Activated CD8-positive, alpha-beta memory T cell treated with anti-CD3 and anti-CD28 coated beads, Interleukin-2, amount 50 U/mL, for 48 hours (primary cell): ENCODE measurements at regions not wholly inside any gene's neighbourhood (a gene's known extent, or its start where the extent isn't known, plus 50 kb on each side); places are given as distances from the start of the nearest gene placed in this dataset.

Source experiments
- DNase-seq: peaks from one replicate; pipeline ENCODE4 v3.0.0-alpha.2; 2020

GRCh38 chr7:93632371-93632770 is 57.8 kb upstream of the CALCR start:
- DNase-seq = no peak

DNA sequence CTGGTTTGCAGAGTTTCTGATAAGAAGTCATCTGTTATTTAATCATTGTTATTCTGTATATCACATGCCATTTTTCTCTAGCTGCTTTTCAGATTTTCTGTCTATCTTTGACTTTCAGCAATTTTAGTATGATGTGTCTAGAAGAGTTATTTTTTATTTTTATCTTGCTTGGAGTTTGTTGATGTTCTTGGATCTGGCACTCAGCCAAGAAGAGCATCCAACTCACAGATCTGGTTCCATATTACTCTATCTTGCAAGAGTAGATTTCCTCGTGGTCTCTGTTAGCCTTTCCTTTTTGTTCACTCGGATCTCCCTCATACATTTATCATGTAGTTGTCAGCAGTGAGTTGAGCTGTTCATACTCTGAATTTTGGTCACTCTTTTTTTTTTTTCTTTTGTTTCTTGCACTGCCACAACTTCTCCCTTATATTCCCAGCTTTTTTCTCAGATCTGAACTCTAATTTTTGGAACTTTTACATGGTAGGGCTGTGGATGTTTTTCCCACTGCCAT is 54.8 kb upstream of the CALCR start:
- no peak for DNase-seq

DNA sequence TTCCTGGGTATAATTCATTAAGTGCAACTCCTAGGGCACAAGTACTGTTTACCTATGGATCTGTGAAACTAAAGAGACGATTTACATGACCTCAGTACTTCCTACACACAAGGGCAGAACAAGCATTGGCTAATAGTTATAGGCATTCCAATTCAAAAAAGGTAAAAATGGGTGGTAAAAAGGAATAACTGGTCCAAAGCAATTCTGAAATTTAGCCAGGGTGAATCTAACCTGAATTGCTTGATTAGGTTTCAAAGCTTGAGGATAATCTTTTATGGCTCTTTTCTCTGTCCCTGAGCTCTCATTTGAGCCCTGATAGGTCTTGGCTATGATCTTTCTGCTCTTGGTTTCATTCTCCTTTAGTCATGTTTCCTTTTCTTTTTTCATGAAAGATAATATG is 52.3 kb upstream of the CALCR start:
- DNase-seq = no peak
